ENCODE measurements at regions not wholly inside any gene's neighbourhood (a gene's known extent, or its start where the extent isn't known, plus 50 kb on each side); places are given as distances from the start of the nearest gene placed in this dataset.

- TF ChIP-seq SMC3 (conservative IDR thresholded peaks at IDR 0.05; ENCODE audit: poor library complexity): no peak
- TF ChIP-seq MXI1 (conservative IDR thresholded peaks at IDR 0.05; ENCODE audit: poor library complexity, severe bottlenecking): no peak
- no peak for TF ChIP-seq POLR2AphosphoS5 (IDR thresholded peaks at IDR 0.05)
- no peak for TF ChIP-seq EZH2 (IDR thresholded peaks at IDR 0.05; ENCODE audit: borderline replicate concordance, insufficient read depth, low read length, poor library complexity, severe bottlenecking)
- TF ChIP-seq TAF1 (IDR thresholded peaks at IDR 0.05; ENCODE audit: low read depth): no peak
Measured at GRCh38 chr7:119900996-119901672, 371.8 kb upstream of the KCND2 start.

All from neural cell (in vitro differentiated cells).